H1 (cell line): ENCODE measurements at regions not wholly inside any gene's neighbourhood (a gene's known extent, or its start where the extent isn't known, plus 50 kb on each side); places are given as distances from the start of the nearest gene placed in this dataset.

Experiments
- ATF2 ChIP-seq: IDR thresholded peaks from 2 replicates; pipeline ENCODE4 v1.6.1; 2012; ENCODE audit warnings: low read length, inconsistent platforms
- TAF7 ChIP-seq: optimal IDR thresholded peaks from 2 replicates; pipeline ENCODE3; 2011; ENCODE audit warnings: low read depth, mild to moderate bottlenecking, inconsistent platforms, low read length, moderate library complexity, borderline replicate concordance
- TF ChIP-seq, protein P1 (sequence below): fragments of 300-600 bp; sonication (generic); IDR thresholded peaks from 2 replicates; pipeline ENCODE4 v1.7.1; 2012; ENCODE audit warnings: low read length, moderate library complexity, mild to moderate bottlenecking, inconsistent platforms; ENCODE audit not compliant: insufficient replicate concordance

DNA sequence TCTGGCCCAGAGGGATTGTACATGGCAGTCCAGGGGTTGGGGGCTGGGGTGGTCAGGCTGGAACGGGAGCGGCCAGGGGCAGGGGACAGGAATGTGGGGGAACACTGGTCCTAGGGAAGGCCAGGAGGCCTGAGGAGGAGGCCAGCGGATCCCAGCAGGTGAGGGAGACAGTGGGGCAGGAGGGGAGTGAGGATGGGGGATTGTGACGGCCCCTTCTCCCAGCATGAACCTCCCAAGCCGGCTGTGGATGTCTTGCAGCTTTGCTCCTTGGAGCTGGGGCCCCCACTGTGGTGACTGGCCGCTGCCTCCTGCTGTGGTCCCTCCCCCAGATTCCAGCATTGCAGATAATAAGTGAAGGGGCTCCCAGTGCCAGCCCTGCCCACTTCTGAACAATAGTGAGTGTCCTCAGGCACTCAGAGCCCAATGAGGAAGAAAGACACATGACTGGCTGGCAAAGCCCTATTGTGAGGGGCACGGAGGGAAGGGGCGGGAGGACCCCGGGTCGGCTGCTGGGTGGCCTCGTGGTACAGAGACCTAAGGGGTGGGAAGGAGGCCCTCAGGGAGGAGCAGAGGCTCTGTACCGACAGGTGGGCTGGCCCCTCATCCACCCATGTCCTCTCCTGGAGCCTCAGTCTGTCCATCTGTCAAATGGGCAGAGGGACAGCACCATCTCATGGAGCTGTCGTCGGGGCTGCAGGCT is 215.0 kb downstream of the KIF26A start (continued):
- TF ChIP-seq, protein P1, sequence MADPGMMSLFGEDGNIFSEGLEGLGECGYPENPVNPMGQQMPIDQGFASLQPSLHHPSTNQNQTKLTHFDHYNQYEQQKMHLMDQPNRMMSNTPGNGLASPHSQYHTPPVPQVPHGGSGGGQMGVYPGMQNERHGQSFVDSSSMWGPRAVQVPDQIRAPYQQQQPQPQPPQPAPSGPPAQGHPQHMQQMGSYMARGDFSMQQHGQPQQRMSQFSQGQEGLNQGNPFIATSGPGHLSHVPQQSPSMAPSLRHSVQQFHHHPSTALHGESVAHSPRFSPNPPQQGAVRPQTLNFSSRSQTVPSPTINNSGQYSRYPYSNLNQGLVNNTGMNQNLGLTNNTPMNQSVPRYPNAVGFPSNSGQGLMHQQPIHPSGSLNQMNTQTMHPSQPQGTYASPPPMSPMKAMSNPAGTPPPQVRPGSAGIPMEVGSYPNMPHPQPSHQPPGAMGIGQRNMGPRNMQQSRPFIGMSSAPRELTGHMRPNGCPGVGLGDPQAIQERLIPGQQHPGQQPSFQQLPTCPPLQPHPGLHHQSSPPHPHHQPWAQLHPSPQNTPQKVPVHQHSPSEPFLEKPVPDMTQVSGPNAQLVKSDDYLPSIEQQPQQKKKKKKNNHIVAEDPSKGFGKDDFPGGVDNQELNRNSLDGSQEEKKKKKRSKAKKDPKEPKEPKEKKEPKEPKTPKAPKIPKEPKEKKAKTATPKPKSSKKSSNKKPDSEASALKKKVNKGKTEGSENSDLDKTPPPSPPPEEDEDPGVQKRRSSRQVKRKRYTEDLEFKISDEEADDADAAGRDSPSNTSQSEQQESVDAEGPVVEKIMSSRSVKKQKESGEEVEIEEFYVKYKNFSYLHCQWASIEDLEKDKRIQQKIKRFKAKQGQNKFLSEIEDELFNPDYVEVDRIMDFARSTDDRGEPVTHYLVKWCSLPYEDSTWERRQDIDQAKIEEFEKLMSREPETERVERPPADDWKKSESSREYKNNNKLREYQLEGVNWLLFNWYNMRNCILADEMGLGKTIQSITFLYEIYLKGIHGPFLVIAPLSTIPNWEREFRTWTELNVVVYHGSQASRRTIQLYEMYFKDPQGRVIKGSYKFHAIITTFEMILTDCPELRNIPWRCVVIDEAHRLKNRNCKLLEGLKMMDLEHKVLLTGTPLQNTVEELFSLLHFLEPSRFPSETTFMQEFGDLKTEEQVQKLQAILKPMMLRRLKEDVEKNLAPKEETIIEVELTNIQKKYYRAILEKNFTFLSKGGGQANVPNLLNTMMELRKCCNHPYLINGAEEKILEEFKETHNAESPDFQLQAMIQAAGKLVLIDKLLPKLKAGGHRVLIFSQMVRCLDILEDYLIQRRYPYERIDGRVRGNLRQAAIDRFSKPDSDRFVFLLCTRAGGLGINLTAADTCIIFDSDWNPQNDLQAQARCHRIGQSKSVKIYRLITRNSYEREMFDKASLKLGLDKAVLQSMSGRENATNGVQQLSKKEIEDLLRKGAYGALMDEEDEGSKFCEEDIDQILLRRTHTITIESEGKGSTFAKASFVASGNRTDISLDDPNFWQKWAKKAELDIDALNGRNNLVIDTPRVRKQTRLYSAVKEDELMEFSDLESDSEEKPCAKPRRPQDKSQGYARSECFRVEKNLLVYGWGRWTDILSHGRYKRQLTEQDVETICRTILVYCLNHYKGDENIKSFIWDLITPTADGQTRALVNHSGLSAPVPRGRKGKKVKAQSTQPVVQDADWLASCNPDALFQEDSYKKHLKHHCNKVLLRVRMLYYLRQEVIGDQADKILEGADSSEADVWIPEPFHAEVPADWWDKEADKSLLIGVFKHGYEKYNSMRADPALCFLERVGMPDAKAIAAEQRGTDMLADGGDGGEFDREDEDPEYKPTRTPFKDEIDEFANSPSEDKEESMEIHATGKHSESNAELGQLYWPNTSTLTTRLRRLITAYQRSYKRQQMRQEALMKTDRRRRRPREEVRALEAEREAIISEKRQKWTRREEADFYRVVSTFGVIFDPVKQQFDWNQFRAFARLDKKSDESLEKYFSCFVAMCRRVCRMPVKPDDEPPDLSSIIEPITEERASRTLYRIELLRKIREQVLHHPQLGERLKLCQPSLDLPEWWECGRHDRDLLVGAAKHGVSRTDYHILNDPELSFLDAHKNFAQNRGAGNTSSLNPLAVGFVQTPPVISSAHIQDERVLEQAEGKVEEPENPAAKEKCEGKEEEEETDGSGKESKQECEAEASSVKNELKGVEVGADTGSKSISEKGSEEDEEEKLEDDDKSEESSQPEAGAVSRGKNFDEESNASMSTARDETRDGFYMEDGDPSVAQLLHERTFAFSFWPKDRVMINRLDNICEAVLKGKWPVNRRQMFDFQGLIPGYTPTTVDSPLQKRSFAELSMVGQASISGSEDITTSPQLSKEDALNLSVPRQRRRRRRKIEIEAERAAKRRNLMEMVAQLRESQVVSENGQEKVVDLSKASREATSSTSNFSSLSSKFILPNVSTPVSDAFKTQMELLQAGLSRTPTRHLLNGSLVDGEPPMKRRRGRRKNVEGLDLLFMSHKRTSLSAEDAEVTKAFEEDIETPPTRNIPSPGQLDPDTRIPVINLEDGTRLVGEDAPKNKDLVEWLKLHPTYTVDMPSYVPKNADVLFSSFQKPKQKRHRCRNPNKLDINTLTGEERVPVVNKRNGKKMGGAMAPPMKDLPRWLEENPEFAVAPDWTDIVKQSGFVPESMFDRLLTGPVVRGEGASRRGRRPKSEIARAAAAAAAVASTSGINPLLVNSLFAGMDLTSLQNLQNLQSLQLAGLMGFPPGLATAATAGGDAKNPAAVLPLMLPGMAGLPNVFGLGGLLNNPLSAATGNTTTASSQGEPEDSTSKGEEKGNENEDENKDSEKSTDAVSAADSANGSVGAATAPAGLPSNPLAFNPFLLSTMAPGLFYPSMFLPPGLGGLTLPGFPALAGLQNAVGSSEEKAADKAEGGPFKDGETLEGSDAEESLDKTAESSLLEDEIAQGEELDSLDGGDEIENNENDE = no peak
- TF ChIP-seq TAF7 (no peak), ATF2 (no peak)
